PC-9 (cell line): ENCODE measurements at regions not wholly inside any gene's neighbourhood (a gene's known extent, or its start where the extent isn't known, plus 50 kb on each side); places are given as distances from the start of the nearest gene placed in this dataset.

ENCODE experiments used
- CTCF ChIP-seq: fragments of 200-600 bp; sonication (generic); conservative IDR thresholded peaks from 2 replicates; pipeline ENCODE4 v1.6.1; 2017; ENCODE audit warnings: mixed run types, antibody characterized with exemption, mild to moderate bottlenecking, moderate library complexity
- EZH2 ChIP-seq: fragments of 200-600 bp; sonication (generic); IDR thresholded peaks from 2 replicates; pipeline ENCODE4 v1.8.0; 2017; ENCODE audit warnings: antibody characterized with exemption, low read depth

DNA sequence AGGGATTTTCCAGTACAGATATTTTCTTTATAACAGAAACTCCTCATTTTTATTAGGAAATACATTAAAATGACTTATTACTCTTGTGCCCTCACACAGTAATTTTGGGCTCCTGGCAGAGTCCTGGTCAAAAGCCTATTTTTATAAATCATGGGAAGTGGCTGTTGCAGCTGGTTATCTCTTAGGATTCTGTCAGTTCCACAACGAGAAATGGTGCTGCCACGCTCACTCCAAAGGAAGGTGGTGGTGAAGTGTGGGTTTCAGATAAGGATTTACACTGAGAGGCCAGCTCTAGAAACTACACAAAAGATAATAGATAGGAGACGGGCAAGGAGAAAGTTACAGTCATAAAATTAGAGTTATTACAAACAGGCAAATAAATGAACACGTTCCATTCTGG, 159.2 kb upstream of the FAM241A start:
- TF ChIP-seq CTCF (no peak), EZH2 (no peak)
